ENCODE measurements at regions not wholly inside any gene's neighbourhood (a gene's known extent, or its start where the extent isn't known, plus 50 kb on each side); places are given as distances from the start of the nearest gene placed in this dataset.

- BruUV-seq (replicated peaks) = no TSS peak
- WGBS (ENCODE audit: insufficient coverage, low coverage, missing lambda C conversion rate) = 2% methylated on average over 5 of the region's 5 CpGs
- POLR2A ChIA-PET = no interaction called here
Measured at GRCh38 chr4:75344915-75345314, 169.3 kb downstream of the RCHY1 start.

More at GRCh38 chr4:75344915-75345314, 169.3 kb downstream of the RCHY1 start:
- H3K27ac ChIP-seq (ENCODE audit: extremely low read depth, low read depth, low read length) = no peak overlapping the region
- intact Hi-C loops (cut with micrococcal nuclease) (no loop called here), in situ Hi-C loops (cut with MboI) (no loop called here)
- no peaks in the 10 kb centered on the region for H3K9me3 ChIP-seq (replicated peaks; ENCODE audit: control insufficient read depth, insufficient read depth, low read depth, low read length)
- H3K79me2 ChIP-seq (ENCODE audit: control insufficient read depth, insufficient read depth, low read length) = no peaks in the 10 kb centered on the region
- no peaks in the 10 kb centered on the region for H3K36me3 ChIP-seq (ENCODE audit: control insufficient read depth, insufficient read depth, low read length)
- DNase-seq (ENCODE audit: extremely low read depth in 1 of 4, low spot score in 3 of 4) = no peak
- CTCF ChIA-PET (ENCODE audit: low intra/inter-chr PET ratio) = no interaction called here
- no peak for FAIRE-seq
- H2AFZ ChIP-seq (ENCODE audit: low read depth, low read length) = no peak overlapping the region
- no peak overlapping the region for H3K4me2 ChIP-seq (ENCODE audit: insufficient read depth, low read length)
- H4K20me1 ChIP-seq (replicated peaks; ENCODE audit: control insufficient read depth, insufficient read depth, low read length) = no peaks in the 10 kb centered on the region
- no peaks in the 10 kb centered on the region; a peak in 1 of 5 replicates for H3K27me3 ChIP-seq (ENCODE audit: control insufficient read depth in 2 of 2, insufficient read depth in 2 of 2, low read length in 2 of 2)
- no peak for ATAC-seq
- H3K9me1 ChIP-seq (ENCODE audit: control insufficient read depth, insufficient read depth, low read length) = no peaks in the 10 kb centered on the region
- no peak overlapping the region for H3K9ac ChIP-seq (ENCODE audit: insufficient read depth in 1 of 2, low read depth in 2 of 2, low read length in 2 of 2)
- no peak for TF ChIP-seq MTA2 (IDR thresholded peaks at IDR 0.05; ENCODE audit: low read depth)
- TF ChIP-seq ZNF511 (CRISPR knock-in tag; IDR thresholded peaks at IDR 0.05) = no peak
- no peak for TF ChIP-seq ZNF384 (IDR thresholded peaks at IDR 0.05; ENCODE audit: low read depth, low read length)
- TF ChIP-seq KLF10 (CRISPR knock-in tag; IDR thresholded peaks at IDR 0.05) = no peak
- no peak for TF ChIP-seq BRD9 (IDR thresholded peaks at IDR 0.05; ENCODE audit: low read depth, partially characterized antibody)
- no peak for TF ChIP-seq MAFG (tag; conservative IDR thresholded peaks at IDR 0.05)
- TF ChIP-seq ZNF740 (CRISPR knock-in tag; IDR thresholded peaks at IDR 0.05) = no peak
- no peak for TF ChIP-seq ZNF740 (tag; IDR thresholded peaks at IDR 0.05)
- TF ChIP-seq CAMTA2 (CRISPR knock-in tag; conservative IDR thresholded peaks at IDR 0.05) = no peak
- no peak for TF ChIP-seq ELK1 (CRISPR knock-in tag; IDR thresholded peaks at IDR 0.05)
- no peak overlapping the region for H3K4me3 ChIP-seq
- no peaks in the 10 kb centered on the region; a peak in 1 of 5 replicates for H3K4me1 ChIP-seq (replicated peaks in 1 of 2; ENCODE audit: control insufficient read depth in 2 of 2, insufficient read depth in 2 of 2, low read length in 2 of 2)
